NB4 (cell line): ENCODE measurements at regions not wholly inside any gene's neighbourhood (a gene's known extent, or its start where the extent isn't known, plus 50 kb on each side); places are given as distances from the start of the nearest gene placed in this dataset.

Experiments
- DNase-seq: peaks from one replicate; pipeline ENCODE4 v3.0.0; 2010; ENCODE audit warnings: low read depth
- H3K4me3 ChIP-seq: one replicate; pipeline ENCODE4 v1.5.1; 2011; ENCODE audit warnings: mild to moderate bottlenecking, low read depth, low read length, moderate library complexity
- MYC ChIP-seq: IDR thresholded peaks from 2 replicates; pipeline ENCODE4 v1.6.1; 2011; ENCODE audit warnings: low read depth, low read length
- POLR2A ChIP-seq: IDR thresholded peaks from 2 replicates; pipeline ENCODE4 v1.6.1; 2011; ENCODE audit warnings: mild to moderate bottlenecking; ENCODE audit not compliant: insufficient read length; ENCODE audit errors: extremely low read depth
- TF ChIP-seq, protein P1 (sequence below): IDR thresholded peaks from 2 replicates; pipeline ENCODE4 v1.6.1; 2011; ENCODE audit warnings: low read depth, low read length
- TF ChIP-seq, protein P2 (sequence below): IDR thresholded peaks from one replicate; pipeline ENCODE4 v1.5.1; 2012; ENCODE audit warnings: low read depth, low read length

DNA sequence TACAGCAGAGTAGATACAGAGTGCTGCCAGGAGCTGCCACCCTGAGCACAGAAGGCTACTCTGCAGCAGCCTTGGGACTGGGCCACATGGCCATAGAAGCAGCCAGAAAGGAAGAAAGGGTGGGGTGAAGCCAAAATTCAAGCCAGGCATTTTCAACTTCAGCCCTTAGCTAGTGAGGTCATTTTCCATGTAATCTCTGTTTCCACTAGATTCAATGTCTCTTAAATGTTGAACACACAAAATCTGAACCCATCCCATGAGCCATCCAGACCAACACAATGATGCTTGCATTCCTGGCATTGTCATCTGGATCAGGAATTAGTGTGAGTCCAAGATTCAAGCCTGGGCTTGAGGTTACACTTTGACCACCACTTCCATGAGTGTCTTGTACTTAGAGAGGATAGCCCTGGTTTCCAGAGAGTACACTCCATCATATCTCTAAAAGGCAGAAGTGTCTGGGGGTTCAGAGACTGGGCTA, 243.6 kb downstream of the OSR1 start:
- no peak for DNase-seq
- TF ChIP-seq POLR2A: no peak
- TF ChIP-seq, protein P1, sequence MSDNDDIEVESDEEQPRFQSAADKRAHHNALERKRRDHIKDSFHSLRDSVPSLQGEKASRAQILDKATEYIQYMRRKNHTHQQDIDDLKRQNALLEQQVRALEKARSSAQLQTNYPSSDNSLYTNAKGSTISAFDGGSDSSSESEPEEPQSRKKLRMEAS: no peak
- TF ChIP-seq MYC: no peak
- TF ChIP-seq, protein P2, sequence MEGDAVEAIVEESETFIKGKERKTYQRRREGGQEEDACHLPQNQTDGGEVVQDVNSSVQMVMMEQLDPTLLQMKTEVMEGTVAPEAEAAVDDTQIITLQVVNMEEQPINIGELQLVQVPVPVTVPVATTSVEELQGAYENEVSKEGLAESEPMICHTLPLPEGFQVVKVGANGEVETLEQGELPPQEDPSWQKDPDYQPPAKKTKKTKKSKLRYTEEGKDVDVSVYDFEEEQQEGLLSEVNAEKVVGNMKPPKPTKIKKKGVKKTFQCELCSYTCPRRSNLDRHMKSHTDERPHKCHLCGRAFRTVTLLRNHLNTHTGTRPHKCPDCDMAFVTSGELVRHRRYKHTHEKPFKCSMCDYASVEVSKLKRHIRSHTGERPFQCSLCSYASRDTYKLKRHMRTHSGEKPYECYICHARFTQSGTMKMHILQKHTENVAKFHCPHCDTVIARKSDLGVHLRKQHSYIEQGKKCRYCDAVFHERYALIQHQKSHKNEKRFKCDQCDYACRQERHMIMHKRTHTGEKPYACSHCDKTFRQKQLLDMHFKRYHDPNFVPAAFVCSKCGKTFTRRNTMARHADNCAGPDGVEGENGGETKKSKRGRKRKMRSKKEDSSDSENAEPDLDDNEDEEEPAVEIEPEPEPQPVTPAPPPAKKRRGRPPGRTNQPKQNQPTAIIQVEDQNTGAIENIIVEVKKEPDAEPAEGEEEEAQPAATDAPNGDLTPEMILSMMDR: no peak
- no peak overlapping the region for H3K4me3 ChIP-seq

DNA sequence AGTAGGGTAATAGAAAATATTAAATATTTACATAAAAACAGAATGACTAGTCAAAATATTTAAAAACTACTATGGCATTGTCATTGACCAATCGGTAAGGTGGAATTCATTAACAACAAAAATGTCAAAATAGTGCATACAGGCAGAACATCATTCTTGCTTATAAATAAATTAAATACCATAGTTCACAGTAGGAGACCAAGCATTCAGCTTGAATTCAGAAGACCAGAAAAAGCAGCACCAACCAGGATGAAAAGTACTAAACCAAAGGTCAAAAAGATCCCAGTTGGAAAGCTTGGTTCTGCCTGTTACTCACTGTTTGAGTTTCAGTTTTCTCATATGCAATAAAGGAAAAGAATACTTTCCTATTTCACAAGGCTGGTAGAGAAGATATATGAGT, 244.3 kb downstream of the OSR1 start:
- no peak for DNase-seq
- H3K4me3 ChIP-seq: no peak overlapping the region
- TF ChIP-seq MYC (no peak), POLR2A (no peak)
- TF ChIP-seq, protein P2: no peak
- TF ChIP-seq, protein P1: no peak

DNA sequence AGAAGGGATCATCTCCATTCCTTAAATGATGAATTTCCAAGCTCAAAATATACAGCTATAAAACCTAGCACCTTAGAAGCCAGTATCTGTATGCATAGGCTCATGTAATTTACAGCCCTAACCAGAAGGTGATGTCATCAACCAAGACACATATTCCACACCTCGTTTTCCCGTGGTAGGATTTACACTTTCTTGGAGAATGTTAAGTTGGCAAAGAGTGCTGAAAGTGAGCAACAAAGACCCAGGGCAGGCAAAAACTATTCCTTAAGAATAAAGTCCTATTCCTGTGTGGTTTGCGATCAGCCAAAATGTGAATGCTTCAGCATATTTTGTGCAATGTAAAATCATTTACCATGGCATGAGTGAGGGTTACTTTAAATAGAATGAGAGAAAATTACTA, 247.1 kb downstream of the OSR1 start:
- H3K4me3 ChIP-seq: no peak overlapping the region
- DNase-seq: no peak
- TF ChIP-seq POLR2A: no peak

DNA sequence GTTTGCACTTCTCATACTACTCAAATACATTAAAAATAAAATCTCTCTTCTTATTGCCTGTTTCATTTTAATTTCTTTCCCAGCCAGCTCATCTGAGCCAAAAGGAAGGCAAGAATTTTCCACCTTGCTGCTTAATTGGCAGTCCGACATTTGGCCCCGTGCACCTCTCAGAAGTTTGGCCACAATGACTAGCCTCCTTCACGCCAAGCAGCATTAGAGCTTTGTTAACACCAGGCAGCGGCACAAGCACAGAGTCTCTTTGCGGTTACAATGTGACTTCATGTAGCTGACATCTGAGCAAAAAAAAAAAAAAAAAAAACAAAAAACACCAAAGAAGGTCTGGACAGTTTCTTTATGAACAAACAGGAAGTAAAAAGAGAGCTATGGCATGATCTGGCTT, 248.9 kb downstream of the OSR1 start:
- no peak overlapping the region for H3K4me3 ChIP-seq
- DNase-seq: no peak
- TF ChIP-seq, protein P1: no peak
- TF ChIP-seq, protein P2: no peak

DNA sequence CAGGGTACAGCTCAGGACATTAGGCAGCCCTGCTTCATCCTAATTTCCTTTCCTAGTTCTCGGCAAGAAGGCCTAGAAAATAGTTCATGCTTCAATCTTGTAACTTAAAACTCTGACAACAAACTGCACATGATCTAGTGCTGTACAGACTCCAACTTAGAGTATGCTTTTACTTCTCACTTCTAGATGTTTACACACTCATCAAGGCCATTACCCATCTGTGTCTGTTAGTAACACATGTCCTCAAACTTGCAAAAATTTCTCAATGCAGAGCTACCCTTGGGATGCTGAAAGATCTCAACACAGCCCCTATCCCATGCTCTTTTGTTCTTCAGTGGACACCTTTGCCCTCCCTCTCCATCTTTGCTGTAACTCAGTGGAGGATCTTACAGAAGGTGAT, 252.0 kb downstream of the OSR1 start:
- TF ChIP-seq, protein P2: no peak
- TF ChIP-seq, protein P1: no peak
- no peak for TF ChIP-seq POLR2A
- no peak for TF ChIP-seq MYC
- no peak overlapping the region for H3K4me3 ChIP-seq
- DNase-seq: no peak

DNA sequence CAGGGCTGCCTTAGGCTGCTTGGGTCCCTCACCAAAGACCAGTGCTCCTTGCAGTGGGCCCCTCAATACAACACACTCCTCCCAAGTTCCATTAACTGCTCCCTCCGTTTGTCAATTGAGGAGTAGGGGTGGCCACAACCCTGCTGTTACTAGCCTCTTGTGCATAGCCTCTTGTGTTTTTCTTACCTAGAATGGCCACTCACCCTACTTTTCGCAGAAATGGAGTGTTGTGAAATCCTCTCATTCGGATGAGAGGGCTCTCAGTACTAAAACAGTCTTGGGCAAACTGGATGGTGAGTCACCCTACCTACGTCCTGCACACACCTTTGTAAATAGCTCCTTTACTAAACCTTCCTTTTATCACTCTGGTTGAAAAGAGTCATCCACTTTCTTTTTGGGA, 253.9 kb downstream of the OSR1 start:
- TF ChIP-seq, protein P2: no peak
- no peak for TF ChIP-seq MYC
- TF ChIP-seq, protein P1: no peak
- no peak for TF ChIP-seq POLR2A
- no peak for DNase-seq
- H3K4me3 ChIP-seq: no peak overlapping the region
